OCI-LY7 (cell line): ENCODE measurements at regions not wholly inside any gene's neighbourhood (a gene's known extent, or its start where the extent isn't known, plus 50 kb on each side); places are given as distances from the start of the nearest gene placed in this dataset.

Source experiments
- CTCF ChIP-seq: fragments of 200-600 bp; sonication (generic); conservative IDR thresholded peaks from 2 replicates; pipeline ENCODE4 v1.5.1; 2014; ENCODE audit warnings: mild to moderate bottlenecking, antibody characterized with exemption, low read length, moderate library complexity, mixed read lengths
- EZH2phosphoT487 ChIP-seq: fragments of 200-600 bp; sonication (generic); IDR thresholded peaks from 2 replicates; pipeline ENCODE4 v1.6.1; 2018; ENCODE audit warnings: low read depth, borderline replicate concordance, mild to moderate bottlenecking, mixed run types, antibody characterized with exemption, low read length, moderate library complexity, mixed read lengths

- TF ChIP-seq CTCF (no peak), EZH2phosphoT487 (no peak)
Observed at GRCh38 chr7:52270301-52270700, 765.1 kb upstream of the POM121L12 start.
